GM19395 (cell line): ENCODE measurements at regions not wholly inside any gene's neighbourhood (a gene's known extent, or its start where the extent isn't known, plus 50 kb on each side); places are given as distances from the start of the nearest gene placed in this dataset.

Source experiments
- ATAC-seq: cut with Tn5 transposase; IDR thresholded peaks from one replicate; pipeline ENCODE4 v1.9.1; 2021; ENCODE audit warnings: mild to moderate bottlenecking, moderate library complexity; ENCODE audit not compliant: unreplicated experiment

- no peak for ATAC-seq
These were observed 225.9 kb downstream of the TTLL7 start for GRCh38 chr1:83773059-83773458.

GRCh38 chr1:83770319-83770661 lies 228.6 kb downstream of the TTLL7 start:
- no peak for ATAC-seq

- ATAC-seq: no peak
These were observed 229.2 kb downstream of the TTLL7 start for GRCh38 chr1:83769594-83770318.

GRCh38 chr1:83769072-83769471 lies 229.9 kb downstream of the TTLL7 start:
- no peak for ATAC-seq

GRCh38 chr1:83766241-83766691 lies 232.7 kb downstream of the TTLL7 start:
- no peak for ATAC-seq

- no peak for ATAC-seq
These were observed 233.8 kb downstream of the TTLL7 start for GRCh38 chr1:83765125-83765524.

GRCh38 chr1:83764209-83764608 lies 234.7 kb downstream of the TTLL7 start:
- ATAC-seq: no peak

- ATAC-seq: no peak
These were observed 235.4 kb downstream of the TTLL7 start for GRCh38 chr1:83763361-83764095.

- no peak for ATAC-seq
These were observed 236.5 kb downstream of the TTLL7 start for GRCh38 chr1:83762416-83762815.

GRCh38 chr1:83762039-83762365 lies 236.9 kb downstream of the TTLL7 start:
- no peak for ATAC-seq

- ATAC-seq: peak; percentile 99
These were observed 237.5 kb downstream of the TTLL7 start for GRCh38 chr1:83761167-83762038.

GRCh38 chr1:83760226-83761021 lies 238.5 kb downstream of the TTLL7 start:
- ATAC-seq: peak; percentile 24

GRCh38 chr1:83756984-83757717 lies 241.8 kb downstream of the TTLL7 start:
- ATAC-seq: no peak

GRCh38 chr1:83751602-83752001 lies 247.3 kb downstream of the TTLL7 start:
- no peak for ATAC-seq

GRCh38 chr1:83750201-83750600 lies 248.7 kb downstream of the TTLL7 start:
- no peak for ATAC-seq

- ATAC-seq: no peak
These were observed 251.0 kb downstream of the TTLL7 start for GRCh38 chr1:83747853-83748482.

- peak; percentile 97 for ATAC-seq
These were observed 252.7 kb downstream of the TTLL7 start for GRCh38 chr1:83746234-83746633.

- no peak for ATAC-seq
These were observed 256.5 kb downstream of the TTLL7 start for GRCh38 chr1:83742446-83742845.

GRCh38 chr1:83741770-83742169 lies 257.2 kb downstream of the TTLL7 start:
- ATAC-seq: no peak

- no peak for ATAC-seq
These were observed 257.6 kb downstream of the TTLL7 start for GRCh38 chr1:83741348-83741747.
